ENCODE measurements at regions not wholly inside any gene's neighbourhood (a gene's known extent, or its start where the extent isn't known, plus 50 kb on each side); places are given as distances from the start of the nearest gene placed in this dataset.

DNA sequence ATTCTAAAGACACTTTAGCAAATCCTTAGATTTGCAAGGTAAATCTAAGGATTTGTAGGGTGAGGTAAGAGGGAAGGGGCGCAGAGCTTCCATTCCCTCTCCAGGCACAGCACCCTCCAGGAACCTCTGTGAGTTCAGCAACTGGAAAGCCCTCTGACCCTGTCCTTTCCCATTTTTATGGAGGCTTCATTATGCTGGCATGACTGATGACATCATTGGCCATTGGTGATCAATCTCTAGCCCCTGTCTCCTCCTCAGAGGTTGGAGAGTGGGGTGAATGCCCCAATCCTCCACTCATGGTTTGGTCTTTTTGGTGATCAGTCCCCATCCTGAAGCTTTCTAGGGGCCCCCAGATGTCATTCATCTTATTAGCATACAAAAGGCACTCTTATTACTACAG, 187.8 kb downstream of the TSN start:
- Mint-ChIP-seq H3K27ac (no peak overlapping the region), H3K36me3 (no peaks in the 10 kb centered on the region), H3K4me3 (no peak overlapping the region), H3K9me3 (no peaks in the 10 kb centered on the region), H3K4me1 (peaks cover 6% of the 10 kb centered on the region), H3K27me3 (ENCODE audit: insufficient read depth, low read depth) (peaks cover 4% of the 10 kb centered on the region)
- DNase-seq (ENCODE audit: low spot score): no peak
- H4K20me1 ChIP-seq (ENCODE audit: low read depth): no peaks in the 10 kb centered on the region
- no peaks in the 10 kb centered on the region for H3F3A ChIP-seq (ENCODE audit: low read depth)
- no peak overlapping the region for H3K4me2 ChIP-seq
- no peaks in the 10 kb centered on the region for H3K27me3 ChIP-seq
- H3K4me1 ChIP-seq: no peaks in the 10 kb centered on the region
- H3K4me3 ChIP-seq: no peak overlapping the region
- no peak overlapping the region for H3K9ac ChIP-seq
- no peak overlapping the region for H2AFZ ChIP-seq (replicated peaks)
- no peaks in the 10 kb centered on the region for H3K9me3 ChIP-seq (ENCODE audit: low read depth)
- TF ChIP-seq EZH2phosphoT487 (IDR thresholded peaks at IDR 0.05): no peak
- TF ChIP-seq, protein P1, sequence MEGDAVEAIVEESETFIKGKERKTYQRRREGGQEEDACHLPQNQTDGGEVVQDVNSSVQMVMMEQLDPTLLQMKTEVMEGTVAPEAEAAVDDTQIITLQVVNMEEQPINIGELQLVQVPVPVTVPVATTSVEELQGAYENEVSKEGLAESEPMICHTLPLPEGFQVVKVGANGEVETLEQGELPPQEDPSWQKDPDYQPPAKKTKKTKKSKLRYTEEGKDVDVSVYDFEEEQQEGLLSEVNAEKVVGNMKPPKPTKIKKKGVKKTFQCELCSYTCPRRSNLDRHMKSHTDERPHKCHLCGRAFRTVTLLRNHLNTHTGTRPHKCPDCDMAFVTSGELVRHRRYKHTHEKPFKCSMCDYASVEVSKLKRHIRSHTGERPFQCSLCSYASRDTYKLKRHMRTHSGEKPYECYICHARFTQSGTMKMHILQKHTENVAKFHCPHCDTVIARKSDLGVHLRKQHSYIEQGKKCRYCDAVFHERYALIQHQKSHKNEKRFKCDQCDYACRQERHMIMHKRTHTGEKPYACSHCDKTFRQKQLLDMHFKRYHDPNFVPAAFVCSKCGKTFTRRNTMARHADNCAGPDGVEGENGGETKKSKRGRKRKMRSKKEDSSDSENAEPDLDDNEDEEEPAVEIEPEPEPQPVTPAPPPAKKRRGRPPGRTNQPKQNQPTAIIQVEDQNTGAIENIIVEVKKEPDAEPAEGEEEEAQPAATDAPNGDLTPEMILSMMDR (IDR thresholded peaks at IDR 0.05): no peak
- no peak for TF ChIP-seq EZH2 (IDR thresholded peaks at IDR 0.05)
- H3K79me2 ChIP-seq (ENCODE audit: low read depth): no peaks in the 10 kb centered on the region
- no peak overlapping the region for H3K27ac ChIP-seq
- H3K36me3 ChIP-seq: no peaks in the 10 kb centered on the region

DNA sequence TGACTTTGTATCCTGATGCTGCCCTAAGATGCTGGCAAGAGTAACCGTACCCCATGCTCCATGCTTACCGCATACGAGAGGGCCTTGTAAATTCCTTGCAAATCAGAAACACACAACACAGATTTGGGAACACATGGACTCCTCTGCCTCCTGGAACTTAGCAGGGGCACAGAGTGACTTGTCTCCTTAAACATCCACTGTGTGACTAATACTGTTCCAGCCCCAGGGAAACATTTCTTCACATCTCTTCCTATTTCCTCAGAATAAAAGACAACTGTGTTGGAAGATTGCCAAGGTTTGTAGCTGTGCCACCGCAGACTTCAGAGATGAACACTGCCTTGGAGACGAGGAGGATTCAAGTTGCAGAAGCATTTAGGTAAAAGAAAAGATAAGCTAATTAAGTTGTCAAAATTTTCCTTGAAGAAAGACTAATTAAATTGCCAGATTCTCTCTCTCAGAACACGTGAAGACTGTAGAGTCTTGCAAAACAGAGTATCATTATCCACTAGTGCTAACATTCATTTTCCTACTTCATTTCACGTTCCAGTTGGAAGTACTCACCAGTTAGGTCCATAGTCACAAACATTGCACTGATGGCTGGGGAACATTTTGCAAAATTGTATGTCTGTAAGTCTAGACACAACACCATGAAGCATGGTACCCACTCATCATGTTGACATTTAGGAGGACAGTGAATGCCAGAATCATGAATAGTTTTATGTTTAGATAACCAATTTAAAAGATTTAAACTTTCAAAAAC, 188.8 kb downstream of the TSN start:
- no peak overlapping the region for H3K27ac Mint-ChIP-seq
- Histone ChIP-seq H3K27ac (no peak overlapping the region), H3K9ac (no peak overlapping the region)

DNA sequence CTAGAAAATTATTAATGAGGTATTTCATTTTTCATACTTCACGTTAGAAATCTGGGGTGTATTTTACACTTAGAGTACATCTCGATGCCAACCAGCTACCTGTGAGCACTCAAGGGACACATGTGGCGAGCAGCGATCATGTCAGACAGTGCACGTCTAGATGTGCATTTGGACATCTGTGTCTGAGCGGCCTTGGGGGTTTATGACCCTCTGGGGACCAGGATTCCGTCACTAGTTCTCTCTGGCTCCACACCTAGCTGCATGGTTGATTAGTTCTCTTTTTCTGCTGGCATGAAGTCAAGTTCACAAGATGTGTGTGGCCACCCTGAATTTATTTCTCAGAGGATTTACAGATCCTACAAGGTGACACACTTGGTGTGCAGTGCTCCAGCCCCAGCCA, 192.2 kb downstream of the TSN start:
- Histone ChIP-seq H3K4me2 (no peak overlapping the region), H3K4me1 (no peaks in the 10 kb centered on the region), H2AFZ (replicated peaks) (no peak overlapping the region), H4K20me1 (ENCODE audit: low read depth) (no peaks in the 10 kb centered on the region), H3K9ac (no peak overlapping the region), H3K79me2 (ENCODE audit: low read depth) (no peaks in the 10 kb centered on the region), H3K27ac (no peak overlapping the region), H3K4me3 (no peak overlapping the region), H3F3A (ENCODE audit: low read depth) (no peaks in the 10 kb centered on the region), H3K9me3 (ENCODE audit: low read depth) (no peaks in the 10 kb centered on the region), H3K27me3 (no peaks in the 10 kb centered on the region), H3K36me3 (no peaks in the 10 kb centered on the region)
- no peaks in the 10 kb centered on the region for H3K36me3 Mint-ChIP-seq
- no peak overlapping the region for H3K4me3 Mint-ChIP-seq
- no peak overlapping the region for H3K27ac Mint-ChIP-seq
- peaks cover 6% of the 10 kb centered on the region for H3K4me1 Mint-ChIP-seq
- no peak for TF ChIP-seq EZH2 (IDR thresholded peaks at IDR 0.05)
- TF ChIP-seq EZH2phosphoT487 (IDR thresholded peaks at IDR 0.05): no peak
- TF ChIP-seq, protein P1 (IDR thresholded peaks at IDR 0.05): no peak
- H3K9me3 Mint-ChIP-seq: peaks cover 3% of the 10 kb centered on the region
- peaks cover 7% of the 10 kb centered on the region for H3K27me3 Mint-ChIP-seq (ENCODE audit: insufficient read depth, low read depth)
- DNase-seq (ENCODE audit: low spot score): no peak

More for the DNA sequence above, 188.8 kb downstream of the TSN start:
- Histone ChIP-seq H3K27me3 (no peaks in the 10 kb centered on the region), H2AFZ (replicated peaks) (no peak overlapping the region), H3K79me2 (ENCODE audit: low read depth) (no peaks in the 10 kb centered on the region), H3K9me3 (ENCODE audit: low read depth) (no peaks in the 10 kb centered on the region), H3K36me3 (no peaks in the 10 kb centered on the region), H4K20me1 (ENCODE audit: low read depth) (no peaks in the 10 kb centered on the region), H3K4me2 (no peak overlapping the region), H3K4me3 (no peak overlapping the region), H3F3A (ENCODE audit: low read depth) (no peaks in the 10 kb centered on the region), H3K4me1 (no peaks in the 10 kb centered on the region)
- Mint-ChIP-seq H3K27me3 (ENCODE audit: insufficient read depth, low read depth) (peaks cover 4% of the 10 kb centered on the region), H3K36me3 (no peaks in the 10 kb centered on the region), H3K4me1 (peaks cover 6% of the 10 kb centered on the region), H3K9me3 (no peaks in the 10 kb centered on the region), H3K4me3 (no peak overlapping the region)
- TF ChIP-seq EZH2 (IDR thresholded peaks at IDR 0.05): no peak
- TF ChIP-seq EZH2phosphoT487 (IDR thresholded peaks at IDR 0.05): no peak
- TF ChIP-seq, protein P1 (IDR thresholded peaks at IDR 0.05): no peak
- no peak for DNase-seq (ENCODE audit: low spot score)

Measured in neural progenitor cell (in vitro differentiated cells).